Fibroblast of lung (primary cell): ENCODE measurements at regions not wholly inside any gene's neighbourhood (a gene's known extent, or its start where the extent isn't known, plus 50 kb on each side); places are given as distances from the start of the nearest gene placed in this dataset.

ENCODE experiments used
- DNase-seq, 2 donors: peaks; one replicate each; pipeline versions ENCODE4 v3.0.0 to v3.0.0-alpha.2; 2010; ENCODE audit warnings: low read depth in 2 of 2
- H2AFZ ChIP-seq: 2 replicates; pipeline ENCODE4 v1.5.1; 2012; ENCODE audit warnings: low read length, control low read depth, inconsistent platforms
- H3K27ac ChIP-seq: 2 replicates; pipeline ENCODE4 v1.5.1; 2011; ENCODE audit warnings: low read length, control low read depth; ENCODE audit not compliant: insufficient read depth
- H3K27me3 ChIP-seq: 2 replicates; pipeline ENCODE4 v1.5.1; 2011; ENCODE audit warnings: mild to moderate bottlenecking, low read length; ENCODE audit not compliant: control insufficient read depth, insufficient read depth
- H3K36me3 ChIP-seq: 2 replicates; pipeline ENCODE4 v1.5.1; 2011; ENCODE audit warnings: low read length; ENCODE audit not compliant: control insufficient read depth, insufficient read depth
- H3K4me1 ChIP-seq: 2 replicates; pipeline ENCODE4 v1.5.1; 2011; ENCODE audit warnings: low read length; ENCODE audit not compliant: control insufficient read depth, insufficient read depth; ENCODE audit errors: extremely low read depth
- H3K4me2 ChIP-seq: 2 replicates; pipeline ENCODE4 v1.5.1; 2011; ENCODE audit warnings: low read length, control low read depth; ENCODE audit not compliant: insufficient read depth; ENCODE audit errors: extremely low read depth
- H3K4me3 ChIP-seq, 4 experiments: fragments of 200-600 bp in 1 of 4; sonication (generic) in 1 of 4; replicated peaks in 1 of 4; 2 replicates each; pipeline ENCODE4 v1.5.1; 2011 to 2016; ENCODE audit warnings: low read length in 4 of 4, low read depth in 3 of 4, mild to moderate bottlenecking in 3 of 4, control low read depth in 2 of 4, inconsistent platforms in 1 of 4, mixed read lengths in 1 of 4; ENCODE audit not compliant: insufficient read depth in 1 of 4; ENCODE audit errors: control extremely low read depth in 1 of 4
- H3K79me2 ChIP-seq: 2 replicates; pipeline ENCODE4 v1.5.1; 2012; ENCODE audit warnings: mild to moderate bottlenecking, low read length, inconsistent platforms; ENCODE audit not compliant: control insufficient read depth, insufficient read depth
- H3K9ac ChIP-seq: 2 replicates; pipeline ENCODE4 v1.5.1; 2011; ENCODE audit warnings: mild to moderate bottlenecking, low read length, control low read depth; ENCODE audit not compliant: insufficient read depth
- H3K9me3 ChIP-seq: 2 replicates; pipeline ENCODE4 v1.5.1; 2012; ENCODE audit warnings: low read depth, low read length; ENCODE audit not compliant: control insufficient read depth, insufficient read depth
- H4K20me1 ChIP-seq: 2 replicates; pipeline ENCODE4 v1.5.1; 2011; ENCODE audit warnings: low read length; ENCODE audit not compliant: control insufficient read depth, insufficient read depth; ENCODE audit errors: extremely low read depth
- CTCF ChIP-seq, 2 donors: IDR thresholded peaks in 1 of 2; conservative IDR thresholded peaks in 1 of 2; 1 replicate in 1 of 2; 2 replicates in 1 of 2; pipeline ENCODE4 v1.5.1; 2011 to 2012; ENCODE audit warnings: low read length in 2 of 2, control low read depth in 1 of 2, inconsistent platforms in 1 of 2, low read depth in 1 of 2, mild to moderate bottlenecking in 1 of 2
- EZH2 ChIP-seq: IDR thresholded peaks from 2 replicates; pipeline ENCODE4 v1.5.1; 2012; ENCODE audit warnings: low read length, control low read depth, mild to moderate bottlenecking; ENCODE audit errors: missing control alignments

GRCh38 chr3:19765954-19766353 is 168.1 kb downstream of the EFHB start:
- H2AFZ ChIP-seq = no peak overlapping the region

DNA sequence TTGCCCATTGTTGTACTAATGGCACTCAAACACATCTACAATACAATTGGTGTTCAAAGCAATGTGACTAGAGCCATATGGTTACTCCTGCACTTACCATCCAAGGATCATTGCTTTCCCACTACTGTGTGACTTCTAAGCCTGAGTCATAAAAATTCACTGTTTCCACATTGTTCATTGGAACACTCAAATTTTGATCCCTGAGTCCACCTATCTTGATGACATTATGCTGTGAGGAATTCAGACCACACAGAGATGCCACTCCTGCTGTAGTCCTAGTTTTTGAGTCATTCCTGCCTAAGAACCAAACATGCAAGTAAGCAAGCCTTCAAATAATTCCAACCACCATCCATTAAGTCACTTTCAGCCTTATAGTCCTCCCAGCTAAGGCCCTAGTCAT is 176.2 kb downstream of the EFHB start:
- Histone ChIP-seq H3K4me1 (no peaks in the 10 kb centered on the region), H3K9ac (no peak overlapping the region), H3K4me3 (no peak overlapping the region), H3K27me3 (no peaks in the 10 kb centered on the region), H3K79me2 (no peaks in the 10 kb centered on the region), H4K20me1 (no peaks in the 10 kb centered on the region), H3K27ac (no peak overlapping the region), H2AFZ (no peak overlapping the region), H3K9me3 (no peaks in the 10 kb centered on the region), H3K4me2 (no peak overlapping the region), H3K36me3 (no peaks in the 10 kb centered on the region)
- no peak for DNase-seq
- TF ChIP-seq EZH2 = no peak
- TF ChIP-seq CTCF (conservative IDR thresholded peaks at IDR 0.05 in 1 of 2, IDR thresholded peaks at IDR 0.05 in 1 of 2; ENCODE audit: low read depth in 1 of 2, low read length in 2 of 2) = no peak

More at GRCh38 chr3:19765954-19766353, 168.1 kb downstream of the EFHB start:
- DNase-seq = no peak
- H3K36me3 ChIP-seq = no peaks in the 10 kb centered on the region
- no peak overlapping the region for H3K4me2 ChIP-seq
- no peaks in the 10 kb centered on the region for H3K79me2 ChIP-seq
- H4K20me1 ChIP-seq = no peaks in the 10 kb centered on the region
- no peak overlapping the region for H3K9ac ChIP-seq
- H3K27ac ChIP-seq = no peak overlapping the region
- no peaks in the 10 kb centered on the region for H3K4me1 ChIP-seq
- no peaks in the 10 kb centered on the region for H3K9me3 ChIP-seq
- TF ChIP-seq EZH2 = no peak
- no peak for TF ChIP-seq CTCF (conservative IDR thresholded peaks at IDR 0.05 in 1 of 2, IDR thresholded peaks at IDR 0.05 in 1 of 2; ENCODE audit: low read depth in 1 of 2, low read length in 2 of 2)
- H3K27me3 ChIP-seq = no peaks in the 10 kb centered on the region
- no peak overlapping the region for H3K4me3 ChIP-seq

GRCh38 chr3:19749448-19750017 is 184.5 kb downstream of the EFHB start:
- no peak overlapping the region for H3K4me3 ChIP-seq
- no peak overlapping the region for H3K9ac ChIP-seq
- H3K4me2 ChIP-seq = no peak overlapping the region
- no peak overlapping the region for H2AFZ ChIP-seq
- DNase-seq = no peak
- no peaks in the 10 kb centered on the region for H4K20me1 ChIP-seq
- H3K79me2 ChIP-seq = no peaks in the 10 kb centered on the region
- no peak overlapping the region for H3K27ac ChIP-seq
- H3K27me3 ChIP-seq = no peaks in the 10 kb centered on the region
- no peaks in the 10 kb centered on the region for H3K4me1 ChIP-seq
- no peaks in the 10 kb centered on the region for H3K36me3 ChIP-seq
- no peaks in the 10 kb centered on the region for H3K9me3 ChIP-seq
- TF ChIP-seq EZH2 (no peak), CTCF (conservative IDR thresholded peaks at IDR 0.05 in 1 of 2, IDR thresholded peaks at IDR 0.05 in 1 of 2; ENCODE audit: low read depth in 1 of 2, low read length in 2 of 2) (no peak)
